ENCODE measurements at regions not wholly inside any gene's neighbourhood (a gene's known extent, or its start where the extent isn't known, plus 50 kb on each side); places are given as distances from the start of the nearest gene placed in this dataset.

DNA sequence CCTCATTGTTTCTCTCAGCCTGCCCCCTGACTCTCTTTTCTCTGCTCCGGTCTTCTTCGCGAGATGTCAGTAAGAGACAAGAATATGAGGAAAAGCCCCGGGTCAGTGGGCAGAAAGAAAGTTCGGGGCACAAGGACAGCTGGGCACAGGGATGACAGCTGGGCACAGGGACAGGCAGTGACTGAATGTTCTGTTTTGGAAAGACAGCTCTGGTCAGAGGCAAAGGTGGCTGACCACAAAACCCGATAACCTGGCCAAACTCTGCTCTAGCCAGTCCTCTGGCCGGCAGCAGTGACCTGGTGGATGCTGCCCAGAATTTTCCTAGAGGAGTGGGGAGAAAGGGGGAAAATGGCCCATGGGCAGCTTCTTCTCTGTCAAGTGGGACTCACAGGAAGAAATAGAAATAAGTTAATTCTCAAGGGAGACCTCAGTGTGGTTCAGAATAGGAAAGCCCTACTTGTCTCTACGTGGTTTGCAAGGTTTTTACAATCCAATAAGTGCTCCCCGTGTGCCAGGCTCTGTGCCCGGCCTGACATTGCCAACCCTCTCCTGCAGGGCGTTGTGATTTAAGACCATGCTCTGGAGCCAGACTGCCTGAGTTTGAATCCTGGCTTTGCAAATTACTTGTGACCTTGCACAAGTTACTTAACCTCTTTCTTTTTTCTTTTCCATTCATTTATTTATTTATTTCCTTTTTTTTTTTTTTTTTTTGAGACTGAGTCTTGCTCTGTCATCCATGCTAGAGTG, 110.6 kb upstream of the ZNF716 start:
- Histone ChIP-seq H3K4me1 (ENCODE audit: control insufficient read depth, insufficient read depth, low read length) (no peaks in the 10 kb centered on the region), H3K9me3 (ENCODE audit: control insufficient read depth, insufficient read depth, low read depth, low read length) (no peaks in the 10 kb centered on the region), H3K36me3 (ENCODE audit: control insufficient read depth in 2 of 2, insufficient read depth in 1 of 2, low read length in 2 of 2) (no peaks in the 10 kb centered on the region), H3K4me3 (ENCODE audit: low read depth, low read length) (no peak overlapping the region), H3K27ac (ENCODE audit: extremely low read depth, low read depth, low read length) (no peak overlapping the region)
- CTCF ChIA-PET, result no interaction called here
- POLR2A ChIA-PET, result no interaction called here
- no peak for TF ChIP-seq ZNF621 (tag by site-specific recombination; IDR thresholded peaks at IDR 0.05)
- no peak for TF ChIP-seq ZNF112 (tag by site-specific recombination; IDR thresholded peaks at IDR 0.05)
- no peak for TF ChIP-seq ZNF202 (tag by site-specific recombination; IDR thresholded peaks at IDR 0.05; ENCODE audit: borderline replicate concordance)

DNA sequence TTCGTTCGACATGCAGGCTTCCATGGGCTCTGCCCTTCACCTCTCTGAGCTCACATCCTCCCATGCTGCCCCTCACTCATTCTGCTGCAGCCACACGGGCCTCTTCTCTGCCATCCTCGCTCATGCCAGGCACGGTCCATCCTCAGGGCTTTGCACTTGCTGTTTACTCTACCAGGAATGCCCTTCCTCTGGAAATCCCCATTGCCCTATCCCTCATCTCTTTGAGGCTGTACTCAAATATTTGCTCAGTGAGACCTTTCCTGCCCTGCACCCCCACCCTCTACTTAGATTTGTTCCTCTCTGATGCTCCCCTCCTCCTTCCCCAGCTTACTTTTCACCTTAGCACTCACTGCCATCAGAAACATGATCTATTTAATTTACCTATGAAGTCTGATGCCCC, 107.0 kb upstream of the ZNF716 start:
- H3K4me3 ChIP-seq (ENCODE audit: low read depth, low read length), result no peak overlapping the region
- no peaks in the 10 kb centered on the region for H3K4me1 ChIP-seq (ENCODE audit: control insufficient read depth, insufficient read depth, low read length)
- ChIA-PET POLR2A (no interaction called here), CTCF (no interaction called here)
- no peaks in the 10 kb centered on the region for H3K36me3 ChIP-seq (ENCODE audit: control insufficient read depth in 2 of 2, insufficient read depth in 1 of 2, low read length in 2 of 2)
- TF ChIP-seq ZNF202 (tag by site-specific recombination; IDR thresholded peaks at IDR 0.05; ENCODE audit: borderline replicate concordance) (no peak), ZNF433 (tag by site-specific recombination; IDR thresholded peaks at IDR 0.05; ENCODE audit: low read depth) (no peak), ZNF24 (tag by site-specific recombination; IDR thresholded peaks at IDR 0.05) (no peak), ZNF292 (tag by site-specific recombination; IDR thresholded peaks at IDR 0.05; ENCODE audit: borderline replicate concordance, low read depth) (no peak), HOXD13 (CRISPR knock-in tag; IDR thresholded peaks at IDR 0.05; ENCODE audit: borderline replicate concordance) (no peak), SCRT1 (tag by site-specific recombination; IDR thresholded peaks at IDR 0.05; ENCODE audit: borderline replicate concordance) (no peak), ZNF777 (tag by site-specific recombination; IDR thresholded peaks at IDR 0.05; ENCODE audit: borderline replicate concordance) (no peak), ZNF600 (tag by site-specific recombination; IDR thresholded peaks at IDR 0.05) (no peak), ZNF155 (tag by site-specific recombination; IDR thresholded peaks at IDR 0.05) (no peak), SALL2 (tag by site-specific recombination; IDR thresholded peaks at IDR 0.05; ENCODE audit: borderline replicate concordance) (no peak), ZNF776 (tag by site-specific recombination; IDR thresholded peaks at IDR 0.05; ENCODE audit: borderline replicate concordance) (no peak), ZNF785 (tag by site-specific recombination; IDR thresholded peaks at IDR 0.05) (no peak), MZF1 (tag by site-specific recombination; IDR thresholded peaks at IDR 0.05; ENCODE audit: borderline replicate concordance) (no peak), ZBTB1 (tag by site-specific recombination; IDR thresholded peaks at IDR 0.05) (no peak), ZNF426 (tag by site-specific recombination; IDR thresholded peaks at IDR 0.05) (no peak), ZNF16 (tag by site-specific recombination; IDR thresholded peaks at IDR 0.05; ENCODE audit: low read depth) (no peak)
- TF ChIP-seq, protein P1, sequence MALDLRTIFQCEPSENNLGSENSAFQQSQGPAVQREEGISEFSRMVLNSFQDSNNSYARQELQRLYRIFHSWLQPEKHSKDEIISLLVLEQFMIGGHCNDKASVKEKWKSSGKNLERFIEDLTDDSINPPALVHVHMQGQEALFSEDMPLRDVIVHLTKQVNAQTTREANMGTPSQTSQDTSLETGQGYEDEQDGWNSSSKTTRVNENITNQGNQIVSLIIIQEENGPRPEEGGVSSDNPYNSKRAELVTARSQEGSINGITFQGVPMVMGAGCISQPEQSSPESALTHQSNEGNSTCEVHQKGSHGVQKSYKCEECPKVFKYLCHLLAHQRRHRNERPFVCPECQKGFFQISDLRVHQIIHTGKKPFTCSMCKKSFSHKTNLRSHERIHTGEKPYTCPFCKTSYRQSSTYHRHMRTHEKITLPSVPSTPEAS (tag by site-specific recombination; IDR thresholded peaks at IDR 0.05), result no peak
- TF ChIP-seq, protein P2, sequence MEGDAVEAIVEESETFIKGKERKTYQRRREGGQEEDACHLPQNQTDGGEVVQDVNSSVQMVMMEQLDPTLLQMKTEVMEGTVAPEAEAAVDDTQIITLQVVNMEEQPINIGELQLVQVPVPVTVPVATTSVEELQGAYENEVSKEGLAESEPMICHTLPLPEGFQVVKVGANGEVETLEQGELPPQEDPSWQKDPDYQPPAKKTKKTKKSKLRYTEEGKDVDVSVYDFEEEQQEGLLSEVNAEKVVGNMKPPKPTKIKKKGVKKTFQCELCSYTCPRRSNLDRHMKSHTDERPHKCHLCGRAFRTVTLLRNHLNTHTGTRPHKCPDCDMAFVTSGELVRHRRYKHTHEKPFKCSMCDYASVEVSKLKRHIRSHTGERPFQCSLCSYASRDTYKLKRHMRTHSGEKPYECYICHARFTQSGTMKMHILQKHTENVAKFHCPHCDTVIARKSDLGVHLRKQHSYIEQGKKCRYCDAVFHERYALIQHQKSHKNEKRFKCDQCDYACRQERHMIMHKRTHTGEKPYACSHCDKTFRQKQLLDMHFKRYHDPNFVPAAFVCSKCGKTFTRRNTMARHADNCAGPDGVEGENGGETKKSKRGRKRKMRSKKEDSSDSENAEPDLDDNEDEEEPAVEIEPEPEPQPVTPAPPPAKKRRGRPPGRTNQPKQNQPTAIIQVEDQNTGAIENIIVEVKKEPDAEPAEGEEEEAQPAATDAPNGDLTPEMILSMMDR (tag by site-specific recombination; IDR thresholded peaks at IDR 0.05), result no peak
- H3K9me3 ChIP-seq (ENCODE audit: control insufficient read depth, insufficient read depth, low read depth, low read length), result no peaks in the 10 kb centered on the region
- H3K27ac ChIP-seq (ENCODE audit: extremely low read depth, low read depth, low read length), result no peak overlapping the region

All from HEK293 (cell line).